HuH-7 (cell line): ENCODE measurements at regions not wholly inside any gene's neighbourhood (a gene's known extent, or its start where the extent isn't known, plus 50 kb on each side); places are given as distances from the start of the nearest gene placed in this dataset.

ENCODE experiments used
- DNase-seq: peaks from one replicate; pipeline ENCODE4 v3.0.0; 2011; ENCODE audit warnings: low spot score

GRCh38 chr4:121226362-121226761, 62.2 kb upstream of the TNIP3 start:
- no peak for DNase-seq

DNA sequence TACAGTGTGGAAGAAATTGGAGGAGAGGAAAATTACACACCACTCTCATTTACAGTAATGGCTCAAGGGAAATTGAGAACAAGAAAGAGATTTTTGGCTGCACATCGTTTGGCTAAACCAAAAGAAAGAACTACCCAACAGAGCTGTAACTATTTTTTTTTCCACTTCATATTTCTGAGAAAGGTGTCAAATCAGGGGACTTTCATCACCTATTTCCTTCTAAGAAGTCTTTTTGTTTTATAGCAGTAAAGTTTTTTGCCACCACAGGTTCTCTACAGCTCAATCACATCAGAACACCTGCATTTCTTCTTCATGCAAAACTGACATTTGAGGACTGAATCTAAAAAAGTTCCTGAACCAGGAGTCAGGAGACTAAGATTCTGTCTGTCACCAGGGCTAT, 57.5 kb upstream of the TNIP3 start:
- DNase-seq, result no peak

DNA sequence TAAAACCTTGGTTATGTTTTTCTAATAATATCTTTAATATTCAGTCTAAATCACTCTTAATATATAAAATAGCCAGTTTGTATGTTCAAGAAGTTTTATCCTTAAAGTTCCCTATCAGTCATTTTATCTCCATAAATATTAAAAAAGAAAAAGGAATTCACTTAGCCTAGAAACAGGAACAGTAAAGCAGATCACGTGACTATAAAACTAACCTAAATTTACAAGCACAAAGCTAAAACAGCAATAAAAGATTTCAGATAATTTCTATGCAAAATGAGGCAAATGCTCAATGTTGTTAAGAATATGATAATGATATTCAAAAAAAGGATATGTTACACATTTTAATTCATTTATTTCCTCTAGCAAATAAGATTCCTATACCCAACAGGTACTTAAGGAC, 57.1 kb upstream of the TNIP3 start:
- DNase-seq, result no peak

- DNase-seq, result no peak
Observed at GRCh38 chr4:121220698-121221097, 56.6 kb upstream of the TNIP3 start.

DNA sequence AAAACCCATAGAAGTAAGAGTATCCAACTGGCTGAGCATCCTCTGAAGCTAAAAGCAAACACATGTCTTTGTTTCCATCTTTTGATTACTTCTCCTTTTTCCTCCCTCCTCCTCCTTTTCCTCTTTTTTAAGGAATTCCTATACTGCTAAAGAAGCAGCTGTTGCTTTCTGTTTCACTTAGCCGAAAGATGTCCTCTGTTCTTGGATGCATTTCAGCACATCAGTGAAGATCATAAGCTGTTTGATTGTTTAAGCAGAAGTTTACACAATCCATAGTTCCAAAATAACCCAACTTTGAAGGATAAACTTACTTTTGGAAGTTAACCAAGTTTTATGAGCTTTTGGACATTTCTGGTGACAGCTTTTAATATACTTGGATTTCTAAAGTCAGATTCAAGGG, 55.1 kb upstream of the TNIP3 start:
- DNase-seq, result no peak

GRCh38 chr4:121217351-121217750, 53.2 kb upstream of the TNIP3 start:
- DNase-seq, result no peak

DNA sequence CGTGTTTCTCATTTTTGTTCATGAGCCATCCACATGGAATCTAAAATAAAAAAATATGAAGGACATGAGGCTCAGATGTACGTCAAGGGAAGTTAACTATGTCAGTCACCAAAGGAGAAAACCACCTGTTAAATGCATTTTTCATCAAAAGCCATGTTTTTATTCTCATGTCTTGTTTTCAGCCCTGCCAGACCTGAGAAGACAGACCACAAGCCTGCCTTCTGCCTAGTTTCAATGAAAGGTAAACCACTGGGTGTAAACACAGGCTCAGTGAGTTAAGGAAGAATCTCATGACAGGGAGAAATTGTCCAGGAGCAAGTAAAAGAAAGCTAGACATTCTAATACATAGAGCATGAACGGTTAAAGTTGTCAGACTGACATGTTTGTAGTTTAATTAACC, 52.3 kb upstream of the TNIP3 start:
- no peak for DNase-seq

DNA sequence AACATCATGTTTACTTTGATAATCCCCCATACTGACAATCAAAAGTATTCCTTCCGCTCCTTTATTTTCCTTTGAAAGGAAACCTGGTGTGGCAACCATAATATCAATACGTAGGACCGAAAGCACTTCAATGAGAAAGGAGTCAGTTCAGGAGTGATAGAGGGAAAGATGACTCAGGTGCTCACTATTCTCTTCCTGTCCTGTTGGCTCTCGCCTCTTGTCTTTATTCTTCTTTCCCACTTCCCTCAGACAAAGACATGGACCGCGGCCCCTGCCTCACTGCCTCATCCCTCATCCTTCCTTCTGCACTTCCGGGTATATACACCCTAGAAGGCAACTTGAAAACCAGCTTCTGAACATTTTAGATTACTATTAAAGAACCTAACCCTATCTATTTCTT, 49.8 kb upstream of the TNIP3 start:
- DNase-seq, result no peak
